Spleen (tissue), 11 donors: ENCODE measurements at regions not wholly inside any gene's neighbourhood (a gene's known extent, or its start where the extent isn't known, plus 50 kb on each side); places are given as distances from the start of the nearest gene placed in this dataset.

Source experiments
- DNase-seq: peaks from one replicate; pipeline ENCODE4 v3.0.0-alpha.2; 2020
- H3K27ac ChIP-seq, 8 donors: fragments of 200-600 bp; sonication (generic) in 7 of 8; 1 replicate in 4 of 8; 2 replicates in 4 of 8; pipeline versions ENCODE4 v1.5.0 to v1.8.0; 2016 to 2021; ENCODE audit warnings: inconsistent platforms in 4 of 8, mild to moderate bottlenecking in 4 of 8, moderate library complexity in 1 of 8
- H3K27me3 ChIP-seq, 7 donors: fragments of 200-600 bp; sonication (generic) in 6 of 7; replicated peaks in 1 of 7; 1 replicate in 4 of 7; 2 replicates in 3 of 7; pipeline versions ENCODE4 v1.5.0 to v1.8.0; 2016 to 2021; ENCODE audit warnings: inconsistent platforms in 3 of 7, mild to moderate bottlenecking in 1 of 7
- H3K36me3 ChIP-seq, 6 donors: fragments of 200-600 bp; sonication (generic) in 5 of 6; 1 replicate in 4 of 6; 2 replicates in 2 of 6; pipeline versions ENCODE4 v1.5.0 to v1.8.0; 2016 to 2021; ENCODE audit warnings: inconsistent platforms in 2 of 6
- H3K4me1 ChIP-seq, 6 donors: fragments of 200-600 bp; sonication (generic) in 5 of 6; 1 replicate in 3 of 6; 2 replicates in 3 of 6; pipeline versions ENCODE4 v1.5.0 to v1.8.0; 2016 to 2021; ENCODE audit warnings: inconsistent platforms in 3 of 6
- H3K4me3 ChIP-seq, 8 donors: fragments of 200-600 bp; sonication (generic) in 7 of 8; 1 replicate in 4 of 8; 2 replicates in 4 of 8; pipeline versions ENCODE4 v1.5.0 to v1.8.0; 2016 to 2021; ENCODE audit warnings: inconsistent platforms in 4 of 8, mild to moderate bottlenecking in 4 of 8, moderate library complexity in 2 of 8
- H3K9me3 ChIP-seq, 8 donors: fragments of 200-600 bp; sonication (generic) in 7 of 8; 1 replicate in 4 of 8; 2 replicates in 4 of 8; pipeline versions ENCODE4 v1.5.0 to v1.8.0; 2016 to 2021; ENCODE audit warnings: inconsistent platforms in 4 of 8
- POLR2A ChIP-seq, 3 donors: fragments of 450-650 bp; IDR thresholded peaks; one replicate each; pipeline ENCODE4 v1.5.1; 2017; ENCODE audit warnings: antibody characterized with exemption in 3 of 3, mild to moderate bottlenecking in 1 of 3
- POLR2AphosphoS5 ChIP-seq, 3 donors: sonication (generic); formaldehyde crosslinking; IDR thresholded peaks; one replicate each; pipeline ENCODE4 v1.5.1; 2017; ENCODE audit warnings: antibody characterized with exemption in 3 of 3
- whole genome bisulfite sequencing, 5 donors: extraction: QIAGEN DNeasy Blood & Tissue Kit in 3 of 5; methylation state at CpG; one replicate each; pipeline versions ENCODE4 v1.1.5 to v1.1.7; 2013 to 2018; 5-methylcytosine and 5-hydroxymethylcytosine counted together
- intact Hi-C: fragments of 100-400 bp; cut with DNase I; formaldehyde crosslinking; loops from one replicate; pipeline ENCODE4 v1.15.0; 2023; ENCODE audit warnings: low total_unique reads
- TF ChIP-seq, protein P1 (sequence below), 11 experiments: fragments of 200-600 bp in 7 of 11; fragments of 450-650 bp in 4 of 11; sonication (generic) in 4 of 11; IDR thresholded peaks in 8 of 11; conservative IDR thresholded peaks in 3 of 11; 1 replicate in 7 of 11; 2 replicates in 4 of 11; pipeline versions ENCODE4 v1.4.0 to v1.8.0; 2016 to 2021; ENCODE audit warnings: antibody characterized with exemption in 11 of 11, inconsistent platforms in 4 of 11, mild to moderate bottlenecking in 1 of 11
- donor health status: healthy with polysubstance abuse.
- donor health status: DM: no; HTN: no; CAD: no; lungs with moderate emphysema.
- donor health status: DM: no; HTN: no; CAD: no.
- donor health status: Bipolar disorder and iron deficiency.
- donor health status: healthy.
- donor health status: DM: no; HTN: no; CAD: no.
- donor health status: DM: yes; HTN: yes; CAD: no.

DNA sequence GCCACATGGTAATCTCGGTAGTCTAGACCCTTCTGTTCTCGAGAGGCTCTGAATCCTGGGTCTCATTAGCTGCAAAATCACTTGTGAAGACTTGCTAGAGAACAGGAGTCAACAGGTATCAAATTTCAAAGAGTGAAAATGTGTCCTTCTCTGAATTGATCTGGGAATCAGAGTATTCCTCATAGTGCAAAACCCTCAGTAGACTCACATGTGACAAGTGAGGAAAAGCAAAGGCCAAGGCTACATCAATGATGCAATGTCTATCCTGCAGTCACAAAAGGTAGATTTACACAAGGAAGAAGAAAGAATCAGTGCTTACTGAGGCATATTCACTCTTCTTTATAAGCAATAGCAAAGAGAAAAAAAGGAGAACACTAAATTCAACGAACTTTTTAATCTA is 1220.0 kb upstream of the GJE1 start:
- no peak overlapping the region for H3K27ac ChIP-seq
- H3K27me3 ChIP-seq: no peaks in the 10 kb centered on the region
- no peak for DNase-seq
- no peaks in the 10 kb centered on the region for H3K9me3 ChIP-seq
- intact Hi-C loops: no loop called here
- TF ChIP-seq POLR2A (IDR thresholded peaks at IDR 0.05) (no peak), POLR2AphosphoS5 (IDR thresholded peaks at IDR 0.05) (no peak)
- TF ChIP-seq, protein P1, sequence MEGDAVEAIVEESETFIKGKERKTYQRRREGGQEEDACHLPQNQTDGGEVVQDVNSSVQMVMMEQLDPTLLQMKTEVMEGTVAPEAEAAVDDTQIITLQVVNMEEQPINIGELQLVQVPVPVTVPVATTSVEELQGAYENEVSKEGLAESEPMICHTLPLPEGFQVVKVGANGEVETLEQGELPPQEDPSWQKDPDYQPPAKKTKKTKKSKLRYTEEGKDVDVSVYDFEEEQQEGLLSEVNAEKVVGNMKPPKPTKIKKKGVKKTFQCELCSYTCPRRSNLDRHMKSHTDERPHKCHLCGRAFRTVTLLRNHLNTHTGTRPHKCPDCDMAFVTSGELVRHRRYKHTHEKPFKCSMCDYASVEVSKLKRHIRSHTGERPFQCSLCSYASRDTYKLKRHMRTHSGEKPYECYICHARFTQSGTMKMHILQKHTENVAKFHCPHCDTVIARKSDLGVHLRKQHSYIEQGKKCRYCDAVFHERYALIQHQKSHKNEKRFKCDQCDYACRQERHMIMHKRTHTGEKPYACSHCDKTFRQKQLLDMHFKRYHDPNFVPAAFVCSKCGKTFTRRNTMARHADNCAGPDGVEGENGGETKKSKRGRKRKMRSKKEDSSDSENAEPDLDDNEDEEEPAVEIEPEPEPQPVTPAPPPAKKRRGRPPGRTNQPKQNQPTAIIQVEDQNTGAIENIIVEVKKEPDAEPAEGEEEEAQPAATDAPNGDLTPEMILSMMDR (IDR thresholded peaks at IDR 0.05 in 8 of 11, conservative IDR thresholded peaks at IDR 0.05 in 3 of 11): no peak
- peaks cover 0 to 4% (median 0%) of the 10 kb centered on the region in 6 donors for H3K4me1 ChIP-seq
- H3K36me3 ChIP-seq: no peaks in the 10 kb centered on the region
- WGBS, 5 donors: 75 to 91% (median 81%) methylated on average over 3 of the region's 3 CpGs
- H3K4me3 ChIP-seq: no peak overlapping the region

- no peaks in the 10 kb centered on the region for H3K36me3 ChIP-seq
- H3K27me3 ChIP-seq: no peaks in the 10 kb centered on the region
- intact Hi-C loops: no loop called here
- no peak for DNase-seq
- H3K9me3 ChIP-seq: no peaks in the 10 kb centered on the region
- no peak for TF ChIP-seq POLR2AphosphoS5 (IDR thresholded peaks at IDR 0.05)
- TF ChIP-seq, protein P1 (IDR thresholded peaks at IDR 0.05 in 8 of 11, conservative IDR thresholded peaks at IDR 0.05 in 3 of 11): no peak
- no peak overlapping the region for H3K27ac ChIP-seq
- H3K4me3 ChIP-seq: no peak overlapping the region
- no peaks in the 10 kb centered on the region for H3K4me1 ChIP-seq
- WGBS, 5 donors: 68 to 98% (median 82%) methylated on average over 1 of the region's 1 CpG
Measured at GRCh38 chr6:140909625-140910024, 1223.1 kb upstream of the GJE1 start.

DNA sequence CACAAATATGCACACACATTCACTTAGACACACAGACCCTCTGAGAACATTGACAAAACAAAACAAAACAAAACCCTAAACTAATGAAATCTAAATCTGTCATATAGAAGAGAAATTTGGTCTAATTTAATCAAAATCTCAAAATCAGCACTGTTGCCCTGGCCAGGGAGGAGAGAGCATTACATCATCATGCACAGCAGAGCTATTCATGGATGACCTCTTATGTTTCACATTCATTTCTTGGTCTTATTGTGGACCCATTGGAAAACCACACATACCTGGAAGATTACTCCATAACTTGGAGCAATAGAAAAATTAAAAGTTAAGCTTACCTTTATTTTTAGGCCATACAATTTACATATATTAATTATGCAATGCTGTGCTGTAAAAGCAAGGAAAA is 1223.6 kb upstream of the GJE1 start:
- Histone ChIP-seq H3K4me1 (no peaks in the 10 kb centered on the region), H3K27me3 (no peaks in the 10 kb centered on the region), H3K4me3 (no peak overlapping the region), H3K36me3 (no peaks in the 10 kb centered on the region), H3K9me3 (no peaks in the 10 kb centered on the region), H3K27ac (no peak overlapping the region)
- TF ChIP-seq, protein P1 (IDR thresholded peaks at IDR 0.05 in 8 of 11, conservative IDR thresholded peaks at IDR 0.05 in 3 of 11): no peak
- TF ChIP-seq POLR2A (IDR thresholded peaks at IDR 0.05): no peak
- TF ChIP-seq POLR2AphosphoS5 (IDR thresholded peaks at IDR 0.05): no peak
- no peak for DNase-seq
- intact Hi-C loops: no loop called here

DNA sequence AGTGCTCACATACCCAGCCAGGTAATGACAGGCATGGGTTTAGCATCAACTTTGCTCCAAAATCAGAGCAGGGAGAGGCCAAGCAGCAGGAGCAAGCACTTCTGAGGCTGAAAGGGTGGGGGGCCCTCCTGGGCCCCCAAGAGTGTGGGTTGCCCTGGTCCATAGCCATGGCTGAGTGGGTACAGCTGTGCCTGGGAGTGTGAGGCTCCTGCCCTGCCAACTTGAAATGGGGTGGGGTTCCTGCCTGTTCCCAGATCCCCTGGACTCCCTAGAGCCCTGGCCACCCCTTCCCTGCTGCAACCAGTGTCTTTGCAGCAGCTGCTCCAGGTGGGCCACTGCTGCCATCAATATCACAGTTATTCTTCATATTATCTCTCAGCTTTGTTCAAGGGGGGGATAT is 1224.2 kb upstream of the GJE1 start:
- TF ChIP-seq POLR2A (IDR thresholded peaks at IDR 0.05): no peak
- TF ChIP-seq POLR2AphosphoS5 (IDR thresholded peaks at IDR 0.05): no peak
- TF ChIP-seq, protein P1 (IDR thresholded peaks at IDR 0.05 in 8 of 11, conservative IDR thresholded peaks at IDR 0.05 in 3 of 11): no peak
- intact Hi-C loops: no loop called here
- H3K27me3 ChIP-seq: no peaks in the 10 kb centered on the region
- H3K4me3 ChIP-seq: no peak overlapping the region
- no peaks in the 10 kb centered on the region for H3K4me1 ChIP-seq
- no peaks in the 10 kb centered on the region for H3K36me3 ChIP-seq
- no peak for DNase-seq
- H3K27ac ChIP-seq: no peak overlapping the region
- H3K9me3 ChIP-seq: no peaks in the 10 kb centered on the region
